Panc1 (cell line): ENCODE measurements at regions not wholly inside any gene's neighbourhood (a gene's known extent, or its start where the extent isn't known, plus 50 kb on each side); places are given as distances from the start of the nearest gene placed in this dataset.
"Not testable (repeated sequence)": the region's sequence is repeated elsewhere in the genome, so short reads cannot be mapped to it uniquely, and the experiment has no call there.

Experiments
- CTCF ChIP-seq: fragments of 450-650 bp; IDR thresholded peaks from 2 replicates; pipeline ENCODE4 v1.5.1; 2017; ENCODE audit warnings: mild to moderate bottlenecking
- SIN3A ChIP-seq: IDR thresholded peaks from 2 replicates; pipeline ENCODE4 v1.6.1; 2012; ENCODE audit warnings: low read depth, mild to moderate bottlenecking, low read length, moderate library complexity, borderline replicate concordance; ENCODE audit not compliant: insufficient read depth

- not testable (repeated sequence) for TF ChIP-seq CTCF, SIN3A
Measured at GRCh38 chr14:105691321-105692109, 165.1 kb downstream of the TMEM121 start.
